PC-3 (cell line): ENCODE measurements at regions not wholly inside any gene's neighbourhood (a gene's known extent, or its start where the extent isn't known, plus 50 kb on each side); places are given as distances from the start of the nearest gene placed in this dataset.

Experiments used
- CTCF ChIP-seq: fragments of 300-600 bp; sonication (generic); conservative IDR thresholded peaks from 2 replicates; pipeline ENCODE4 v1.5.1; 2017; ENCODE audit warnings: antibody characterized with exemption, low read depth, mild to moderate bottlenecking, low read length
- EZH2 ChIP-seq: fragments of 300-600 bp; sonication (generic); IDR thresholded peaks from one replicate; pipeline ENCODE4 v1.6.1; 2017; ENCODE audit warnings: antibody characterized with exemption, mild to moderate bottlenecking, low read length; ENCODE audit not compliant: unreplicated experiment

GRCh38 chr3:168598250-168598649, 502.5 kb upstream of the GOLIM4 start:
- TF ChIP-seq CTCF (no peak), EZH2 (no peak)
